Endodermal cell (in vitro differentiated cells): ENCODE measurements at regions not wholly inside any gene's neighbourhood (a gene's known extent, or its start where the extent isn't known, plus 50 kb on each side); places are given as distances from the start of the nearest gene placed in this dataset.

Experiments used
- DNase-seq: peaks from one replicate; pipeline ENCODE4 v3.0.0-alpha.2; 2017
- H3K27ac ChIP-seq: 2 replicates; pipeline ENCODE4 v1.5.1; 2013; ENCODE audit warnings: mild to moderate bottlenecking, low read depth, low read length, moderate library complexity
- H3K27me3 ChIP-seq: 2 replicates; pipeline ENCODE4 v1.6.1; 2013; ENCODE audit warnings: mild to moderate bottlenecking, low read length, moderate library complexity; ENCODE audit not compliant: insufficient read depth, control insufficient read depth, poor library complexity, severe bottlenecking
- H3K36me3 ChIP-seq: 2 replicates; pipeline ENCODE4 v1.7.0; 2013; ENCODE audit warnings: mild to moderate bottlenecking, low read length, moderate library complexity; ENCODE audit not compliant: control insufficient read depth, insufficient read depth
- H3K4me1 ChIP-seq: one replicate; pipeline ENCODE4 v1.7.0; 2013; ENCODE audit warnings: low read length; ENCODE audit not compliant: control insufficient read depth, insufficient read depth
- H3K4me3 ChIP-seq: 2 replicates; pipeline ENCODE4 v1.5.1; 2013; ENCODE audit warnings: mild to moderate bottlenecking, low read length, moderate library complexity
- H3K9ac ChIP-seq: 2 replicates; pipeline ENCODE4 v1.6.1; 2013; ENCODE audit warnings: mild to moderate bottlenecking, low read length, moderate library complexity; ENCODE audit not compliant: poor library complexity, severe bottlenecking; ENCODE audit errors: extremely low read depth
- H3K9me3 ChIP-seq: 2 replicates; pipeline ENCODE4 v1.6.1; 2013; ENCODE audit warnings: mild to moderate bottlenecking, low read length, moderate library complexity; ENCODE audit not compliant: control insufficient read depth
- H3K27ac Mint-ChIP-seq: 2 replicates; pipeline ENCODE4 v1.8.0; 2020; ENCODE audit warnings: mixed read lengths
- H3K27me3 Mint-ChIP-seq: 2 replicates; pipeline ENCODE4 v1.8.0; 2021; ENCODE audit warnings: mild to moderate bottlenecking, mixed read lengths; ENCODE audit not compliant: insufficient read depth
- H3K36me3 Mint-ChIP-seq: 2 replicates; pipeline ENCODE4 v1.8.0; 2020; ENCODE audit warnings: low read depth, mixed read lengths
- H3K4me1 Mint-ChIP-seq: 2 replicates; pipeline ENCODE4 v1.8.0; 2020; ENCODE audit warnings: mixed read lengths
- H3K4me3 Mint-ChIP-seq: 2 replicates; pipeline ENCODE4 v1.8.0; 2020; ENCODE audit warnings: mild to moderate bottlenecking, moderate library complexity, mixed read lengths
- H3K9me3 Mint-ChIP-seq: 2 replicates; pipeline ENCODE4 v1.8.0; 2020; ENCODE audit warnings: mild to moderate bottlenecking, mixed read lengths
- CTCF ChIP-seq: fragments of 200-600 bp; sonication (generic); conservative IDR thresholded peaks from 2 replicates; pipeline ENCODE4 v1.5.0; 2021; ENCODE audit warnings: antibody characterized with exemption, mild to moderate bottlenecking
- WGBS, 2 experiments: methylation state at CpG; one replicate each; pipeline versions ENCODE4 v1.1.5 to v1.1.7; 2013; ENCODE audit warnings: missing lambda C conversion rate in 2 of 2, mixed read lengths in 1 of 2; ENCODE audit not compliant: insufficient coverage in 1 of 2, insufficient read length in 1 of 2; 5-methylcytosine and 5-hydroxymethylcytosine counted together

- Histone ChIP-seq H3K4me1 (peaks cover 4% of the 10 kb centered on the region), H3K9me3 (peaks cover 7% of the 10 kb centered on the region), H3K4me3 (no peak overlapping the region), H3K27me3 (no peaks in the 10 kb centered on the region), H3K36me3 (no peaks in the 10 kb centered on the region), H3K9ac (no peak overlapping the region), H3K27ac (peak overlapping the region; percentile 7)
- TF ChIP-seq CTCF = no peak
- no peak overlapping the region for H3K4me3 Mint-ChIP-seq
- no peak overlapping the region for H3K27ac Mint-ChIP-seq
- H3K9me3 Mint-ChIP-seq = peaks cover 10% of the 10 kb centered on the region
- no peaks in the 10 kb centered on the region for H3K36me3 Mint-ChIP-seq
- DNase-seq = peak; percentile 52
- peaks cover 2% of the 10 kb centered on the region for H3K27me3 Mint-ChIP-seq
- 40 to 67% methylated on average over 1 to 3 of the region's 3 CpGs for WGBS, 2 experiments
- peaks cover 19% of the 10 kb centered on the region for H3K4me1 Mint-ChIP-seq
Measured at GRCh38 chr17:69870751-69871199, 204.2 kb upstream of the KCNJ16 start.

GRCh38 chr17:69871318-69871717, 203.7 kb upstream of the KCNJ16 start:
- no peak overlapping the region for H3K4me3 Mint-ChIP-seq
- no peak overlapping the region for H3K9ac ChIP-seq
- H3K27ac ChIP-seq = no peak overlapping the region
- H3K4me1 Mint-ChIP-seq = peaks cover 19% of the 10 kb centered on the region
- 90 to 98% methylated on average over 2 to 3 of the region's 3 CpGs for WGBS, 2 experiments
- no peak for DNase-seq
- no peak overlapping the region for H3K27ac Mint-ChIP-seq
- peaks cover 2% of the 10 kb centered on the region for H3K27me3 Mint-ChIP-seq
- TF ChIP-seq CTCF = no peak
- peaks cover 10% of the 10 kb centered on the region for H3K9me3 Mint-ChIP-seq
- H3K4me3 ChIP-seq = no peak overlapping the region
- no peaks in the 10 kb centered on the region for H3K36me3 Mint-ChIP-seq
- no peaks in the 10 kb centered on the region for H3K27me3 ChIP-seq
- H3K4me1 ChIP-seq = peaks cover 4% of the 10 kb centered on the region
- H3K9me3 ChIP-seq = peaks cover 7% of the 10 kb centered on the region
- H3K36me3 ChIP-seq = no peaks in the 10 kb centered on the region

- TF ChIP-seq CTCF = no peak
- no peaks in the 10 kb centered on the region for H3K36me3 Mint-ChIP-seq
- no peaks in the 10 kb centered on the region for H3K36me3 ChIP-seq
- peaks cover 7% of the 10 kb centered on the region for H3K9me3 ChIP-seq
- no peak for DNase-seq
- no peak overlapping the region for H3K27ac Mint-ChIP-seq
- H3K4me1 ChIP-seq = peaks cover 4% of the 10 kb centered on the region
- H3K27me3 Mint-ChIP-seq = peaks cover 2% of the 10 kb centered on the region
- WGBS, 2 experiments = 89% methylated on average over 3 of the region's 3 CpGs; no CpG with 5 or more reads in 1 of the 2 experiments
- H3K4me1 Mint-ChIP-seq = peaks cover 19% of the 10 kb centered on the region
- H3K4me3 Mint-ChIP-seq = no peak overlapping the region
- no peak overlapping the region for H3K27ac ChIP-seq
- no peaks in the 10 kb centered on the region for H3K27me3 ChIP-seq
- H3K9ac ChIP-seq = no peak overlapping the region
- peaks cover 10% of the 10 kb centered on the region for H3K9me3 Mint-ChIP-seq
- no peak overlapping the region for H3K4me3 ChIP-seq
Measured at GRCh38 chr17:69872675-69873262, 202.3 kb upstream of the KCNJ16 start.
